ENCODE measurements at regions not wholly inside any gene's neighbourhood (a gene's known extent, or its start where the extent isn't known, plus 50 kb on each side); places are given as distances from the start of the nearest gene placed in this dataset.

DNA sequence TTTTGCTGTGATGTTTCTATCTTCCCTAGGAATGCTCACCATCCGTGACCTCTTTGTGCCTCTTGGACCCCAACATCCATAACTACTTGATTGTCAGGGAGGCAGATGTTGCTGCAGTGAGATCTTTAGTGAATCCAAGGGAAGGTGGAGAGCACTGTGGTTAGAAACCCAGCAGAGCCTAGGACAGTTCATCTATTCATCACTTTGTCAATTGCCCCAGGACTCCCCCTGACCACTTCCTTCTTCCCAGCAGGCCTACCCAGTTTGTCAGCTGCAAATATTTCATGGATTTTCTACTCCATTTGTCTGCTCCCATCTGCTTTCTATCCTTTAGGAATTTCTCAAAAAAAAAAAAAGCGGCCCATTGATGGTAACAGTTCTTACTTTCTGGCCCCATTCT, 942.8 kb downstream of the PCDH7 start:
- H3K4me1 Mint-ChIP-seq (ENCODE audit: low read depth, unreplicated experiment), result no peaks in the 10 kb centered on the region
- TF ChIP-seq, protein P1, sequence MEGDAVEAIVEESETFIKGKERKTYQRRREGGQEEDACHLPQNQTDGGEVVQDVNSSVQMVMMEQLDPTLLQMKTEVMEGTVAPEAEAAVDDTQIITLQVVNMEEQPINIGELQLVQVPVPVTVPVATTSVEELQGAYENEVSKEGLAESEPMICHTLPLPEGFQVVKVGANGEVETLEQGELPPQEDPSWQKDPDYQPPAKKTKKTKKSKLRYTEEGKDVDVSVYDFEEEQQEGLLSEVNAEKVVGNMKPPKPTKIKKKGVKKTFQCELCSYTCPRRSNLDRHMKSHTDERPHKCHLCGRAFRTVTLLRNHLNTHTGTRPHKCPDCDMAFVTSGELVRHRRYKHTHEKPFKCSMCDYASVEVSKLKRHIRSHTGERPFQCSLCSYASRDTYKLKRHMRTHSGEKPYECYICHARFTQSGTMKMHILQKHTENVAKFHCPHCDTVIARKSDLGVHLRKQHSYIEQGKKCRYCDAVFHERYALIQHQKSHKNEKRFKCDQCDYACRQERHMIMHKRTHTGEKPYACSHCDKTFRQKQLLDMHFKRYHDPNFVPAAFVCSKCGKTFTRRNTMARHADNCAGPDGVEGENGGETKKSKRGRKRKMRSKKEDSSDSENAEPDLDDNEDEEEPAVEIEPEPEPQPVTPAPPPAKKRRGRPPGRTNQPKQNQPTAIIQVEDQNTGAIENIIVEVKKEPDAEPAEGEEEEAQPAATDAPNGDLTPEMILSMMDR (IDR thresholded peaks at IDR 0.05; ENCODE audit: unreplicated experiment), result no peak
- no peak for DNase-seq
- H3K27me3 Mint-ChIP-seq (ENCODE audit: unreplicated experiment), result no peaks in the 10 kb centered on the region
- BruUV-seq (replicated peaks), result no TSS peak
- CTCF ChIA-PET, result no interaction called here
- no peaks in the 10 kb centered on the region for H3K36me3 Mint-ChIP-seq (ENCODE audit: insufficient read depth, unreplicated experiment)
- H3K9me3 Mint-ChIP-seq (ENCODE audit: low read depth, unreplicated experiment), result peaks cover 3% of the 10 kb centered on the region
- intact Hi-C loops (cut with micrococcal nuclease; ENCODE audit: unreplicated experiment), result no loop called here
- no peak overlapping the region for H3K4me3 Mint-ChIP-seq (ENCODE audit: low read depth, unreplicated experiment)
- no peak overlapping the region for H3K27ac Mint-ChIP-seq (ENCODE audit: unreplicated experiment)

DNA sequence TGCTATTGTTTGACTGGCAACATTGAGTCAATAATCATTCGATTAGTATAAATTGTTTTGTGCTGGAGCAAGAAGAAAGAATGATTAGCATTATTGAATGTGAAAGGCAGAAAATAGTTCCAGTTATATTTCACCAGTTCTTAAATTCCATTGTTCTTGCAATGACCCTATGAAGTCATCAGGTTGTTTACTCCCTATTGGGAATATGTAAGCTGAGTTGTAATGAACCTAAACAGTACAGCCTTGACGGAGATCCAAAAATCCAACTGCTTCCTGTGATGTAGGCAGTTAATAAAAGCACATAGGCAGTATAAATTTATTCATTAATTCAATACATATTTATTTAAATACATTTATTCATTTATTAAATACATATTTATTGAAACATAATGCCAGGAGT, 947.5 kb downstream of the PCDH7 start:
- CTCF ChIA-PET, result no interaction called here
- Mint-ChIP-seq H3K4me1 (ENCODE audit: low read depth, unreplicated experiment) (no peaks in the 10 kb centered on the region), H3K36me3 (ENCODE audit: insufficient read depth, unreplicated experiment) (no peaks in the 10 kb centered on the region), H3K27me3 (ENCODE audit: unreplicated experiment) (no peaks in the 10 kb centered on the region), H3K9me3 (ENCODE audit: low read depth, unreplicated experiment) (peaks cover 3% of the 10 kb centered on the region), H3K4me3 (ENCODE audit: low read depth, unreplicated experiment) (no peak overlapping the region), H3K27ac (ENCODE audit: unreplicated experiment) (no peak overlapping the region)
- DNase-seq, result no peak
- TF ChIP-seq, protein P1 (IDR thresholded peaks at IDR 0.05; ENCODE audit: unreplicated experiment), result no peak
- intact Hi-C loops (cut with micrococcal nuclease; ENCODE audit: unreplicated experiment), result no loop called here
- BruUV-seq (replicated peaks), result no TSS peak

DNA sequence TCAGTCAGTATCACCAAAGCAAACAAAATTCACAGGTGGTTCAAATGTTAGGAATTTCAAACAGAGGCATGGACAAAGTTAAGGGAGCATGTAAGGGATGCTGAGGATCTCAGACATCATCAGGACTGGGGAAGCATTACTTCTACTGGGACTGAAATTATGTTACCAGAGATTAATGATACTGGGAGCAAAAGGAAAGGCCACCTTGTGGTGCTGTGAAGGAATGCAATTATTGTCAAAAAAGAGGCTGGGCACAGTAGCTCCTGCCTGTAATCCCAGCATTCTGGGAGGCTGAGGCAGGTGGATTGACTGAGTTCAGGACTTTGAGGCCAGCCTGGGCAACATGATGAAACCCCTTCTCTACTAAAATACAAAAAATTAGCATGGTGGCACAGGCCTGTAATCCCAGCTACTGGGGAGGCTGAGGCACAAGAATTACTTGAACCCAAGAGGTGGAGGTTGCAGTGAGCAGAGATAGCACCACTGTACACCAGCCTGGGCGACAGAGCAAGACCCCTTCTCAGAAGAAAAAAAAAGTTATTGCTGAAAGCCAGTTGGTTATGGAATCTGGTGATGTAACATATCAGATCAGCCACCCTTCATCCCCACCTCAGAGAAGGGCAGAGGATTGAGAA, 954.3 kb downstream of the PCDH7 start:
- Mint-ChIP-seq H3K9me3 (ENCODE audit: low read depth, unreplicated experiment) (peaks cover 2% of the 10 kb centered on the region), H3K4me1 (ENCODE audit: low read depth, unreplicated experiment) (no peaks in the 10 kb centered on the region), H3K36me3 (ENCODE audit: insufficient read depth, unreplicated experiment) (no peaks in the 10 kb centered on the region), H3K4me3 (ENCODE audit: low read depth, unreplicated experiment) (no peak overlapping the region), H3K27me3 (ENCODE audit: unreplicated experiment) (no peaks in the 10 kb centered on the region), H3K27ac (ENCODE audit: unreplicated experiment) (no peak overlapping the region)
- intact Hi-C loops (cut with micrococcal nuclease; ENCODE audit: unreplicated experiment), result no loop called here
- BruUV-seq (replicated peaks), result no TSS peak
- DNase-seq, result no peak
- TF ChIP-seq, protein P1 (IDR thresholded peaks at IDR 0.05; ENCODE audit: unreplicated experiment), result no peak
- CTCF ChIA-PET, result no interaction called here

DNA sequence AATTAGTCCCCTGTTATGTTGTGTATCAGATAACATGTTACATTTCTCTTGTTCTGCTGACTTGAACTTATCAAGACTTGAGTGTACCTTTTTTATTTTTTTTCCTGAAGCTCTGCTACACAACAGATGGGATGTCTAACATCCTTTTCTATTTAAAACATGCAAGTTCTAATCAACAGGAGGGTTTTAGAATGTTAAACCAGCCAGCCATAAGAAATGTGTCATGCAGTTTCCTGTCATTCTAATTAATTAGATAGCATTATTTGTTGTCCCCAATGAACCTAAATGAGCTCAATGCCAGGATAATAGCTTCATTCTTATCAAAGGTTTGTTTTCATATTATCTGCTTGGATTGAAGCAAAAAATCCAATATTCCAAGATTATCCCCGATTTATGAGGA, 958.2 kb downstream of the PCDH7 start:
- Mint-ChIP-seq H3K27me3 (ENCODE audit: unreplicated experiment) (no peaks in the 10 kb centered on the region), H3K36me3 (ENCODE audit: insufficient read depth, unreplicated experiment) (no peaks in the 10 kb centered on the region), H3K4me3 (ENCODE audit: low read depth, unreplicated experiment) (no peak overlapping the region), H3K27ac (ENCODE audit: unreplicated experiment) (no peak overlapping the region), H3K4me1 (ENCODE audit: low read depth, unreplicated experiment) (no peaks in the 10 kb centered on the region), H3K9me3 (ENCODE audit: low read depth, unreplicated experiment) (peaks cover 4% of the 10 kb centered on the region)
- TF ChIP-seq, protein P1 (IDR thresholded peaks at IDR 0.05; ENCODE audit: unreplicated experiment), result no peak
- intact Hi-C loops (cut with micrococcal nuclease; ENCODE audit: unreplicated experiment), result loop anchor here (5.0 kb wide), 1 partner anchor 966 kb away; no protein-coding TSS in a partner anchor
- DNase-seq, result no peak
- CTCF ChIA-PET, result no interaction called here
- no TSS peak for BruUV-seq (replicated peaks)

Measured in Calu3 (cell line).